PC-9 (cell line): ENCODE measurements at regions not wholly inside any gene's neighbourhood (a gene's known extent, or its start where the extent isn't known, plus 50 kb on each side); places are given as distances from the start of the nearest gene placed in this dataset.

Source experiments
- CTCF ChIP-seq: fragments of 200-600 bp; sonication (generic); conservative IDR thresholded peaks from 2 replicates; pipeline ENCODE4 v1.6.1; 2017; ENCODE audit warnings: mixed run types, antibody characterized with exemption, mild to moderate bottlenecking, moderate library complexity
- EZH2 ChIP-seq: fragments of 200-600 bp; sonication (generic); IDR thresholded peaks from 2 replicates; pipeline ENCODE4 v1.8.0; 2017; ENCODE audit warnings: antibody characterized with exemption, low read depth

DNA sequence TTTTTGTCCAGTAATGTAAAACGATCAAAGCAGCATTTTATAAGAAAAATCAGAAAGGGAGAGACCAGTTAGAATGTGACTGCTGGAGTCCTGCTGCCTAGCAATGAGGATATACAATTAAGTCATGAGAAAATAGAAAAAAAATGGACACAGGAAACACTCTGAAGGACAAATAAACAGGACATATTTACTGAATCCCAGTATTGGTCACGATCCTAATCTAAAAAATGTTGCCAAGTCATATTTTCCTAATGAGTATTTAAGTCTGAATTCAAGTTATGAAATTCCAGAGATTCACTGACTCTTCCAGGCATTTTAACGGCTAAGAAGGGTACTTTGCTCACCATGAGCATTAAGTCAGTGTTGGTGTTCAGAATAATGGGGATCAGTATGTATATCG is 154.3 kb upstream of the CCDC54 start:
- TF ChIP-seq CTCF (no peak), EZH2 (no peak)
